ENCODE measurements at regions not wholly inside any gene's neighbourhood (a gene's known extent, or its start where the extent isn't known, plus 50 kb on each side); places are given as distances from the start of the nearest gene placed in this dataset.

DNA sequence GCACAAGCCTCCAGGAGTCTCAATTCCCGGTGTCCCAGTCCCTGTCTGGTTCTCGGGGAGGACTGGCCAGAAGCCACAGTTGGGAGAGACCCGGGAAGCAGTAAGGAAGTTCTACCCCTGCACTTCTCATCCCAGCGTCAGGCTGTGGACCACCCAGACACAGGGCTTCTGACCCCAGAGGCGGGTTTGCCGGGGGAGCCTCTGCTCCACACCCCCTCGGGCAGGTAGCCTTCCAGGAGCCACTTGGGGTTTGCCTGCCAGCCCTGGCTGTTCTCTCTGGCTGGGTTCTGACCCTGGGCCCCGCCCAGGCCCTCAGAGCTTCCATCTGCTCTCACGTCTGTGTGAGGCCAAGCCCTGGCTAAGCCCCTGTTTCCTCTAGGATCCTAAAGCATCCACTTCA is 94.4 kb upstream of the GPC1 start:
- no peak for DNase-seq (ENCODE audit: low read depth in 2 of 2)

DNA sequence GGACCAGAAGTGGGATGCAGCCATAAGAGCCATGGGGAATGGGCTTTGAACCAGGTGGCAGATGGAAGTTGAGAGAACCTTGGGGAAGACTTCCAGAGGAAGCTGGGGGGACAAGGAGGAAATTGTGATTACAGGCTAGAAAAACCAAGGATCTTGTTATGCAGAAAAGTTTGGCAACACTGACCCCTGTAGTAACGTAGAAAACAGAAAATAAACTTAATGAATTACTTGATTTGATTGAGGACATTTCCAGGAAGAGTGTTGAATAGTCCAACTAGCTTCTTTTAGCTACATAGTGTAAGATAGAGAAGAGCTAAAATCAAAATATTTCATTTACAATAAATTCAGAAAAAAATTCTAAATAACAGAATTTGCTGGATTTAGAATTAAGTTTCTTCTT is 91.9 kb upstream of the GPC1 start:
- DNase-seq (ENCODE audit: low read depth in 2 of 2) = no peak

DNA sequence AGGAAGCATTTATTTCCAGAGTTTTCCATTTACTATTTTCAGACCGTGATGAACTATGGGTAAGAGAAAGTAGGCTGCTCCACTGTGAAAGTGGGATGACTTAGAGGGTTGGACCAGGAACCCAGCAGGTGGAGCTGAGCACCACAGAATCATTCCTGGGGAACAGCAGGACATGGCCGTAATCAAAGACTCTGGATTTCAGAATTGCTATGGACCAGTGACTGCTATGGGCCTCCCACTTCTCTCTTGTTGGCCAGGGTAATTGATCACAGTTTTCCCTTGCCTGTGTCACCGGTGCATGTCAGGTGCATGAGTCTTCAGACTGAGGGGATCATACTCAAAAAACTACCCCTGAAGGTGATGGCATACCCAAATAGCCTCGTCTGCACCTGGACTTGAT is 90.6 kb upstream of the GPC1 start:
- DNase-seq (ENCODE audit: low read depth in 2 of 2) = no peak

DNA sequence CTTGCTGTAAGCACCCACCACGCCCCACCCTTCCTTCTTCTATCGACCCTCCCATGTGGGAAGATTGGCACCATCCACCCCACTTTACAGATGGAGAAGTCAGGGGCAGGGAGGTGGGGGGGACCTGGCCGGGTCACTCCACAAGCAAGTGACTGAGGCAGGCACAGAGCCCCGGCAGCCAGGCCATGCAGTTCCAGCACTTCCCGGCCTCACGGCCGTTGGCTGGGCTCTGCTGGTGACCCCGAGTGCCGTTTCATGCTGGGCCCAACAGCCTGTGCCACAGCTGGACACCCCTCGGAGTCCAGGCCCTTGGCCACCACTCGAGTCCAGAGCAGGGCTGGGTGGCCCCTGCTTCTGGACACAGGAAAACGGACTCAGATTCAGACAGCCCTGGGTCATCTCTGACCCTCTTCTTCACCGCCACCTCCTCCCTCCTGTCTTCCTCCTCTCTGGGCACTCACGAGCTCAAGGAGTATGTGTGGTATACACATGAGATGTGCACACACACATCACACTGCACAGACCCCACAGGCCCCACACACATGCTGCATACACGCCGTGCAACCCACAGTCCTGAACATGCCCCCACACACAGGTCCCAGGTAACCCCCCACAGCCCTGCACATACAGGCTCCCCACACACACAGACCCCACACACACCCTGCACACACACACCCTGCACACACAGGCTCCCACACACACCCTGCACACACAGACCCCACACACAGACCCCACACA is 89.3 kb upstream of the GPC1 start:
- no peak for DNase-seq (ENCODE audit: low read depth in 2 of 2)

DNA sequence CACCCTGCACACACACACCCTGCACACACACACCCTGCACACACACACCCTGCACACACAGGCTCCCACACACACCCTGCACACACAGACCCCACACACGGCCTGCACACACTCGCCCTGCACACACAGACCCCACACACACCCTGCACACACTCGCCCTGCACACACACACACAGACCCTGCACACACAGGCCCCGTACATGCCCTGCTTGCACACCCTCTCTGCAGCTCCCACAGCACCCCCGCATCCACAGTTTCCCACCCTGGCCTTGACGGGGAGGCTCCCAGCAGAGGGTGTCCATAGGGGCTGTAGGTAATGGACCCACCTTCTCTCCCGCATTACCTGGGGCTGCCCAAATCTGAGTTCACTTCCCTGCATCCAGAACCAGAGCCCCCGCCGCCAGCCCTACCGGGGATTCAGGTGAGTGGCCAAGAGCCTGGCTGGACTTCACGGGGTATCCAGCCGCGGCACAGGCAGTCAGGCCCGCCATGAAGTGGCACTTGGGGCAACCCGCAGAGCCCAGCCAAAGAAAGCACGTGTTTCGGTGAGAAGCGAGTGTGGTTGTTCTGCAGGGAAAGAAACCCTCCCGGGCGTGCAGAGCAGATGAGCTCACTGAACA is 88.6 kb upstream of the GPC1 start:
- DNase-seq (ENCODE audit: low read depth in 2 of 2) = no peak

DNA sequence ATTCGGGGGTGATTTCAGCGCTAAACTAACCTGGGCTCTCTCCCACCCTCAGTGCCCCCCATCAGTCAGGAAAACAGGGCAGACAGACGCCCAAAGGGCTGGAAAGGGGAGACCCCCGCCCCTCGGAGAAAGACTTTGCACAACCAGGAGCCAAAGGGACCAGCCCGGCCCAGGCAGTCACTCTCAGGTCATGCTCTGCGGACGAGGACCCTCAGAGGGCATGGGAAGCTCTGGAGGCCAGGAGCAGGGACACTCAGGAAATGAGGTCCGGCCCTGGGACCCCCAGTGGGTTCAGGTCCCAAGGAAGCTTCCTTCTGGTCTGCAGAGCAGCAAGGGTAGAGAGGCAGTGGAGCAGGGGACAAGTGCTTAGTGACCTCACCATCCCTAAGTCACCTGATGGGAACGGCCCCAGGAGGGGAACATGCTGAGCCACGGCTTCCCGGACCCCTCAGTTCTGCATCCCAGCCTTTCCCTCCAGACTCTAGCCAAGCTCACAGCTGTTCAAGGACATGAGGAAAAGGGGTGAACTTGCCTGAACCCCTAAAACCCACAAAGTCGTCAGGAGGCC is 88.0 kb upstream of the GPC1 start:
- no peak for DNase-seq (ENCODE audit: low read depth in 2 of 2)

DNA sequence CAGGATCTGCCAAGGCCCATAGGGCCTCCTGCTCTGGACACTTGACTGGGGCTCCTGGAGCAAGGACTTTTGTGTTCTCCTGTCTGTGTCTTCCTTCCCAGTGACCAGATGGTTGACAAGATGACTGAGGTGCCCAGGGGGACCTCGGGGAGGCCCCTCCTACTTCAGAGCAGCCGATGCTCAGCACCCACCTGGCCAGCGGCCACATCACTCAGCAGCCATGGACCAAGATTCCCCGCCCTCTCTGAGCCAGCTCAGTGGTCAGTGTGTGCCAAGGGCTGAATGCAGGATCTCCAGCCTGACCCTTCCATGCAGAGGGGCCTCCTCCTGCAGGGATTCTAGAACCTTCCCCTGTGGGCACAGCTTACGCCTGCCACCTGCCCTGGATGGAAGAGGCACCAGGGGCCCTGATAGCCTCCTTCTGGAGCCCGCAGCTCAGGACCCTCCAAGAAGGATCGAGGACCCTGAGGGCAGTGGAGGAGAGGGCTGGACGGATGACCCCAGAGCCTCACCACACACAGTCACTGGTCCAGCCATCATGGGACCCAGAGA is 87.4 kb upstream of the GPC1 start:
- DNase-seq (ENCODE audit: low read depth in 2 of 2) = no peak

DNA sequence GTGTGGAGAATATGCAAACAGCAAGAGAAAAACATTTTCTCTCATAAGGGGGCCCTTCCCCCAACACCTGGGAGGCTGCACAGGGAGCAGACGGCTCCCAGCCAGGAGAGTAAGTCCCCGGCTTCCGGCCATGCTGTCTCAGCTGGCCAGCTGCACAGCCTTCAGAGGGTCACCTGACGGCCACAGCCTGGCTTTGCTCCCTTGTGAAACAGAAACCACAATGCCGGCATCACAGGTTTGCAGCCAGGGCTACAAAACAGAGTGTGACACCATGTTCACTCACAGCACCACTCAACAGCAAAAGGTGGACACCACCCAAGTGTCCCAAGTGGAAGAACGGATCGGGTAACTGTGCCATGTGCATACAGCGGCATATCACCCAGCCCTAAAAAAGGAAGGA is 86.9 kb upstream of the GPC1 start:
- no peak for DNase-seq (ENCODE audit: low read depth in 2 of 2)

DNA sequence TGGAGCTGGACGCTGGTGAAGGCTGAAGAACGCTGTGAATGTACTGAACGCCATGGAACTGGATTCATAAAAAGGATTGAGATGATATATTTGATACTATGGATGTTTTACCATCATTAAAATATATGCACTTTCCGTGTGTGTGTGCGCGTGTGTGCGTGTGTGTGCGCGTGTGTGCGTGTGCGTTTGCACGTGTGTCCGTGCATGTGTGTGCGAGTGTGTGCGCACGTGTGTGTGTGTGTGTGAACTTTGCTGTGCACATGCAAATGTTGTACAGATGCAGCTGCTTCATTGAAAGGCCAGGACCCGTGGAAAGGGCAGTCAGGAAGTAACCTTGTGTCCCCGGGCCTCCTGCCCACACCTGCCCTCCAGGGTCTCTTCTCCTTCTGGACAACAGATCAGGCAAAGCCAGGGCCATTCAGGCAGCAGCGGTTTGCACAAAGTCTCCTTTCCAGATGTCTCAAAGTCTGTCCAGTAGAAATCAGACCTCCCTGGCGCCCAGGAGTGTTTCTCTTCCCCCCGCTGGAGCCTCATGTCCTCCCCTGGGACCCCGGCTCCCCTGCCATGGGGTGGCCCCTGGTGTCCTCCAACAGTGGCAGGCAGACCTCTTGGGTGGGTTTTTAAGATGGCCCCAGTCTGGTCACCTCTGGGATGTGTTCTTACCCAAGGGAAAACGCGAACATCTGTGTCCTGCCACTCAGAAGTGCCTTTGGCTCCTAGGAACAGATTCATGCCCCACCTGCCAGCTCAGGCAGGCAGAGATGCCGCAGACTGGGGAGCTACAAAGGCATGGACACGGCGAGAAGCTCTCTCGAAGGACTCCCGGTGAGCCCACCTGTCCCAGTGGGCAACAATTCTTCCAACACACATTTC is 86.1 kb upstream of the GPC1 start:
- DNase-seq (ENCODE audit: low read depth in 2 of 2) = no peak

DNA sequence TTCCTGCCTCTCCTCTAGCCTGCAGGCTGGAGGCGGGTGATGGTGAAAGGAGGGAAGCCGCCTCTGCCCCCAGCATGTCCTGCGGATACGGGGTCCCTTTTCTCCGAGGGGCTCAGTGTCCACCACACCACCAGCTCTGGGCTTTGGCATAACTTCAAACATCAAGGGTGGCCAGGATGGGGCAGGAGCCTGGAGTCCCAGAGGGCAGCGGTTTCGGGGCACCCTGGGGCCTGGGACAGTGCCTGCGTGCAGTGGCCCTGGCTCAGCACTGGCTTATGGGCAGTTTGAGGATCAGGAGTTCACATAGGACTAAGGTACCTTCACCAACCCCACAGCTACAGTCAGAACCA is 85.5 kb upstream of the GPC1 start:
- no peak for DNase-seq (ENCODE audit: low read depth in 2 of 2)

DNA sequence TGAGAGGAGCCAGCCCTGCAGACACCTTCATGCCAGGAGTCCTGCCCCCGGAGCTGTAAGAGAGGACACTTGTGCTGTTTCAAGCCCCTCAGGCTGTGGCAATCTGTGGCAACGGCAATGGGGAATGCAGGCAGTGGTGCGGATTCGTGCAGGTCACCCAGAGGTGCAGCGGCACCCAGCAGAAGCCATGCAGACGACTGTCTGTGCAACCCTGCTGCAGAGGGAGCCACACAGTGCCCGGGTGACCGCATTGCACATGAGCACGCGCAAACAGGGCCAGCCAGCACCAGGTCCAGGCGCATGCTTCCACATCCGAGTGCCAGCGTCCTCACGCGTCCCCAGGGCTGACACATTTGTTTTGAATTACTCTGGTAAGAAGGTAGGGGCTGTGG is 84.8 kb upstream of the GPC1 start:
- no peak for DNase-seq (ENCODE audit: low read depth in 2 of 2)

DNA sequence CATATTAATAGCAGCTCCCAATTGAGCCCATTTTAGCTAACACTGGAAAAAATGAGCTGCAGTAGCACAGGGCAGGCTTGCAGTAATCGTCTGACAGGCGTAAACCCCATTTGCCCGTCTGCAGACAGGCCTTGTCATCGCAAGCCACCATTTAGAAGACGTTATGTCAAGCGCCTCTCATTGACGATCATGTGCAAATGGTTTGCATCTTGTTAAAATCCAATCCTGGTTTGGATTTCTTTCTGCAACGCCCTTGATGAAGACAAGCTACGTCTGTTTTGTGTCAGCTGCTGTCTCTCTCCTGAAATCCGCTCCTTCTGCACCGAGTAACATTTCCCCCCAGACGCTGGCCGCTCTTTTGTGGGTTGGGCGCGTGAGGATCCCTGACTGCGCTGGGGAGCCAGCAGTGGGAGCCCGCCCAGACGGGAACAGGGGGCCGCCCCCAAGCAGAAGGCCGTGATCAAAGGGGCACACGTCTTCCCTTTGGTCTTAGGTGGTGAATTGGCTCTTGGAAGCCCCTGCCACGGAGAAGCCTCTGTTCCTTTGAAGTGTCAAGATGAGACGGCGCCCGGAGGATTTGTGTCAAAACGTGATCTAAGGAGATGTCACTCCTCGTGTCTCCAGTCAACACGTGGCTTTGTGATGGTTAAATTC is 84.2 kb upstream of the GPC1 start:
- no peak for DNase-seq (ENCODE audit: low read depth in 2 of 2)

DNA sequence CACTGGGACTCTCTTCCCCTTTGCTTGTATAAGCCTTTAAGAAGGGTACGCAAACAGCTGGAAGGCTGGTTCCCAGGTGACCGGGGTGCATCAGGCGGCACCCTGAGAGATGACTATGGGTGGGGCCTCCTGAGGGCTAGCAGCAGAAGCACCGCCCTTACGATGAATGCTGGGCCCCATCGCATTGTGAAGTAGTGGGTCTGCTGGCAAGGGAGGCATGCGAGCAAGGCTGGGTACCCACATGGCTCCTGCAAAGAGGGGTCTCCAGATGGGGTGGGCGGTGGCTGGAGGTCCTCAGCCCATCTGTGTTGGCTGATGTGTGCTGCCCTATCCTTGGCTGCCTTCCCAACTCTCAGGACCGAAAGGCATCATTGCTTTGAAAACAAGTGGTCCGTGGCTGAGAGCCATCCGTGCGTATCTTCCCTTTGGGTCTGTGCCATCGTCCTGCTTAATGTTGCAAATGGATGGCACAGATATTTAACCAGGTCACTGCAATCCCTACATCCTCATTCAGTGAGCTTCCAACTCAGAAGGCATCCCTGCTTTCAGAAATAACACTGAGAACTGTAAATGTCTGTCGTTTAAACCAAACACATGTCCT is 83.5 kb upstream of the GPC1 start:
- DNase-seq (ENCODE audit: low read depth in 2 of 2) = no peak

DNA sequence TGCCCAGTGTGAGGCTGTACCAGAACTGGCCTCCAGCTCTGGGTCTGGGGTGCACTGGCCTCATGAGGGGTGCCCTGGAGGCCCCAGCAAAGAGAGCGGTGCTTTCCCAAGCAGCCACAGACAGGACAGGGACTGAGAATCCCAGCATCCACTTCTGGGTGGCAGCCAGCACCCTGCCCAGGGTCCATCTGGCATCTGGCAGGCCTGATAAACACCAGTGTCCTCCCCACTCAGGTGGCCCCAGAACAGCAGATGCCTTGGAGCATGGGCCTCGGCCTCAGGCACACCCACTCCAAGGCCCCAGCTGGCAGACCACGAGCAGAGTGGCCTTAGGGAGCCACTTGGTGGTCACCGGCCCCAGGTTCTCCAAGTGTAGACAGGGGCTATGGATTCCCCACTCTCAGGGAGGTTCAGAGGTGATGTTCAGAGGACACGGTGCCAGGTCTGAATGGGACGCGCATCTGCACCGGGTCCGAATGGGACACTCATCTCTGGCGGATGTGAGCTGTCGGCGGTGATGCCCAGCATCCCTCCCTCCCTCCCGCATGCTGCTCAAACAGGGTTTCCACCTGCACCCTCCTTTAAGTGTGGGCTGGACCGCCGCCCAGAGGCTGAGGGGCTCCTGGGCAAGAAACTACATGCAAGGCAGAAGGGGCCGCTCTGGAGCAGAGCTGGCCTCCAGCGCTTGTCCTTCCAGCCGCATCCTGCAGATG is 82.2 kb upstream of the GPC1 start:
- DNase-seq (ENCODE audit: low read depth in 2 of 2) = no peak

DNA sequence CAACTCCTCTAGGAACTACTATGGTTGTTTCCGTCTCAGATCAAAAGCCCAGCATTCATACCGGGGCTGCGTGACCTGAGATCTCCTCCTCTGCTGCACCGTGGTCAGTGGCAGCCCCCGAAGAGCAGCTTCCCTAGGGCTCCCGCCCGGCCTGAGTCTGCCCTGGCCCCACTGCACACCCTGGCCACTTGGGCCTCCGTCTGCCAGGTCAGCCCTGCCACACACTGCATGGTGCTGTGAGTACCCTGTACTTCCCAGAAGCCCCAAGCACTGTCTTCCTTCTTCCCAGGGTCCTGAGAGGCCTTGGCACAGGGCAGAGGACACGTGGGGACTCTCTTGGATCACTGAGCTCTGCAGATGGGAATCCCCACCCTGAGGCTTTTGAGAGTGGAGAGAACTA is 81.5 kb upstream of the GPC1 start:
- DNase-seq (ENCODE audit: low read depth in 2 of 2) = no peak

DNA sequence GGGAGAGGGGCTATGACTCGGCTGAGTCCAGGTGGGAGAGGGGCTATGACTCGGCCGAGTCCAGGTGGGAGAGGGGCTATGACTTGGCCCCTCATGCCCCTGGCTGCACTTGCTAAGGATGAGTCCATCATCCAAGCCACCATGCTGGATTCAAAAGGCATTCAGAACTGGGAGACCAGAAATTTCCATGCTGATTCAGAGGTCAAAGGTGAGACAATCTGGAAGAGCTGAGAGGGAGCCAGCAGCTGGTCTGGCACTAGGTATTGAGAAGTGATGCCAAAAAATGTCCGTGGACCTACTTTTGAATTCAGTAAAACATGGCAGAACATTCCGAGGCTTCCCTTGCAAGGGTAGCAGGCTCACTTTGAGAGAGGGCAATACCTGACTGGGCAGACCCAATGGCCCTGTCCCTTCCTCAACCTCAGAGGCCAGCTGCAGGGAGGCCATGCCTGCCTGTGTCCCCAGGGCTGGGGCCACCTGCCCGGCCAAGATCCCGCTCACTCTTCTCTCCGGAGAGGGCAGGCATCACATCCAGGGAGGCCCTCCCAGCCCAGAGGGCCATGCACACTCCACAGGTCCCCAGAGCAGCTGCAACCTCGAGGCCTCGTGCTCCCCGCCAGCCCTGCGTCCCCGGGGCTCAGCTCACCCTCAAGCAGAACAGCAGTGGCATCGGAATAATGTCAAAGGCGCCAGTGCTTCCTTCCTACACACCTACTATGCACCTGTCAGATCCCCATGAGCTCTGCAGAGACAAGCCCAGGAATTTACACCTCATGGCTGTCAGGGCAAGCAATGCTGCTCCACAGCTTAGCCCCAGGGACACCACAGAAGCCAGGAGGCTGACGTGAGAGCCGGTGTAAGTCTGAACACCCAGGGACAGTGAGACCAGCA is 80.2 kb upstream of the GPC1 start:
- DNase-seq (ENCODE audit: low read depth in 2 of 2) = no peak

DNA sequence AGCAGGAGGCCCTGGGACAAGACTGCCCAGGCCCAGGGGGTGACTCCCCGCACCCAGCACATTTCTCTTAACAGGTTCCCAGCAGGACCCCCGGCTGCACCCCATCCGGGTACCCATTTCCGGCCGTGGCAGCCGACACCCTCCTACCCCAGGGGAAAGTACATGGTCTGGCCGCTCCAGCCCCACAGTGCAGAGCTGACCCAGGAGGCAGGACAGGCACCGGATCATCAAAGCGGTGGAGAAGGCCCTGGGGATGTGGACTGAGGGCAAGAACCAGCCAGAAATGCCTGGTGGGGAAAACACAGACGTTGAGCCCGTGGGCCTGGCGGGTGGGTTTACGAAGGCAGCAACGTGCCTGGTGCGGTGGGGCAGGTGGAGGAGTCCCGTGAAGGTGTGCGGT is 79.5 kb upstream of the GPC1 start:
- DNase-seq (ENCODE audit: low read depth in 2 of 2) = no peak

DNA sequence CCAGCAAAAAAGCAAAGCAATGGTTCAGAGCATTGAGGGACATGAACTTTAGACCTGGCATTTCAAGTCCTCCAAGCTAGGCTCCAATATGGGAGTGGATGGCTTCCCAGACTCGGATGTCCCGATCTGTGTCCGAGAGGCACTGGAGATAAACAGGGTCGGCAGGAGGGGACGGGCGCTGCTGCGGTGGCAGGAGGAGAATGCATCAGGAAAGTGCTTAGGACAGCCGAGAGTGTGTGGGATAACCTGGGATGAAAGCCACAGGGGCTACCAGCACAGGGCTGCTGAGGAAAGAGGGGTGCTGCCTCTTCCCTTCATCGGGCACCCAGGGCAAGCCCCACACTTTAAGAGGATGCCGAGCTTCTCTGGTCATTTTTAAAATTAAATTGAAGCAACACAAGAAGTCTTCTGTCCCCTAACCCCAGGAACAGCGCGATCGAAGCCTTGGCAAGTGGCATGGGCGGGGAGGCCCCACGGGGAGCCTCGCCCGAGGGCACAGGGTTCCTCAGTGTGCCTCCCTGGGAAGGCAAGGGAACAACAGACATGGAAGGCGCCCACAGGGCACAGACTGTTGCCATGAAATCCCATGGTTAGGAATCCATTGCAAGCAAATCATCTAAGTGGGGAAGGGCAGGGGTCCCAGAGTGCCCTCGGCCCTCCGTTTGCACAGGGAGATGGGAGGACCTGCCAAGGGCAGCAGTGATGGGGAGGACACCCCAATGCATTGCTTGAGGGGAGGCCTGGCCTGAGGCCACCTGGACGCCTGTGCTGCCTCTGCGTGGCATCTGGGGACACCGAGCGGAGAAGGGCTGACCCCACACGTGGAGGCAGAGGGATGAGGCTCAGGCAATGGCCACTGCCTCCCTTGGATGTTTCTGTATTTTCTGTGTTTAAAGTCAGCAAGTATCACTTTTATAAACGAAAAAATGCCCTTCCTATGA is 78.5 kb upstream of the GPC1 start:
- no peak for DNase-seq (ENCODE audit: low read depth in 2 of 2)

DNA sequence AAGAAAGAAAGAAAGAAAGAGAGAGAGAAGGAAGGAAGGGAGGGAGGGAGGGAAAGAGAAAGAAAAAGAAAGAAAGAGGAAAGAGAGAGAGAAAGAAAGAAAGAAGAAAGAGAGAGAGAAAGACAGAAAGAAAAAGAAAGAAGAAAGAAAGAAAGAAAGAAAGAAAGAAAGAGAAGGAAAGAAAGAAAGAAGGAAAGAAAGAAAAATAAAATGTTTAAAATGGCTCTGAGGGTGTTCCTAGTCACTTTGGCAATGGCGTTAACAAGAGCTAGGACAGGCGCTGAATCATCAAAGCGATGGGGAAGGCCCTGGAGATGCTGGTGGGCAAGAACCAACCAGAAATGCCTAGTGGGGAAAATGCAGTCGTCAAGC is 77.8 kb upstream of the GPC1 start:
- DNase-seq (ENCODE audit: low read depth in 2 of 2) = no peak

Data from stimulated activated CD4-positive, alpha-beta T cell treated with anti-CD3 and anti-CD28 coated beads, Interleukin-1b, Interleukin-23, amount 100 ng/mL, for 1 hour (primary cell).